GM18907 (cell line): ENCODE measurements at regions not wholly inside any gene's neighbourhood (a gene's known extent, or its start where the extent isn't known, plus 50 kb on each side); places are given as distances from the start of the nearest gene placed in this dataset.
"Not testable (repeated sequence)": the region's sequence is repeated elsewhere in the genome, so short reads cannot be mapped to it uniquely, and the experiment has no call there.

Experiments
- ATAC-seq: cut with Tn5 transposase; IDR thresholded peaks from one replicate; pipeline ENCODE4 v1.9.1; 2021; ENCODE audit warnings: mild to moderate bottlenecking, moderate library complexity; ENCODE audit not compliant: unreplicated experiment

DNA sequence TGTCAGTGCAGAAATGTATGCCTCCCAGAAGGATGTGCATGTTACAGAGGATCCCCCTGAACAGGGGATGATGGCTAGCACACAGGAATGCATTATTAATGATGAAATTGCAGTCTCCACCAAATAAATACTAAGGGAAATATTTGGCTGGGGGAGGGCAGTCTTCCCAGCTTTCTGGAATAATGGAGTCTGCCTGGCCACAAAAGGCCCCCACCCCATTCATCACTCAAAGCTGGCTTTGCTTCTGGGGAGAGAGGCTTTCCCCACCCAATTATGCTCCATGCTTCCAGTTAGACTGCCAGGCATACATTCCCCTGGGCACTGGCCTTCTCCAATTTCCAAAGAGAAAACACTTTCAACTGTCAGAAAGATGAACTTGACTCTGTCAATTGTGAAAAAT lies 302.7 kb downstream of the SIPA1L2 start:
- no peak for ATAC-seq

DNA sequence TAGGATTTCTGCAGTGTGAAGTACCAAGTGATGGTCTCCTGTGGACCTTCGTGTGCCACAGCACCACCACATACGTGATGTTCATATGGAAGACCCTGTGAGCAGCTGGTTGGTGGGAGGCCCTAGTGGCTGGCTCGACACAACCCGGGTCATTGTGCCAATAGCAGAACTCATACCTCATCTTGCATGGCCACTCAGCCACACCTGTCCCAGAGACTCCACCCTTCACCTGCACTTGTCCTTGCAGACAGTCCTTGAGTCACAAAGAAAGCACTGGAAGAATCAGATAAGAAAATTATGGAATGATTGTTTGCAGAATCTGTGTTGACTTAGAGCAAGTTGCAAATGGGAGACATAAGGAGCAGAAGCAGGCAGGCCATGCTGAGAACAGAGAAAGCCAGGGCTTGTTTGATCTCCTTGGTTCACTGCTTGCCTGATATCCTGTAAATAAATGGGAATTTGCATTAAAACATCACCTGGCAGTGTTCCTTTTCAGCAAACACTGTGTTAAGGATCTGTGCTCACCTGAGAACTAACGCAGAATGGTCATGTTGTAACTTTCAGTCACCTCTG lies 307.7 kb downstream of the SIPA1L2 start:
- ATAC-seq, result no peak

DNA sequence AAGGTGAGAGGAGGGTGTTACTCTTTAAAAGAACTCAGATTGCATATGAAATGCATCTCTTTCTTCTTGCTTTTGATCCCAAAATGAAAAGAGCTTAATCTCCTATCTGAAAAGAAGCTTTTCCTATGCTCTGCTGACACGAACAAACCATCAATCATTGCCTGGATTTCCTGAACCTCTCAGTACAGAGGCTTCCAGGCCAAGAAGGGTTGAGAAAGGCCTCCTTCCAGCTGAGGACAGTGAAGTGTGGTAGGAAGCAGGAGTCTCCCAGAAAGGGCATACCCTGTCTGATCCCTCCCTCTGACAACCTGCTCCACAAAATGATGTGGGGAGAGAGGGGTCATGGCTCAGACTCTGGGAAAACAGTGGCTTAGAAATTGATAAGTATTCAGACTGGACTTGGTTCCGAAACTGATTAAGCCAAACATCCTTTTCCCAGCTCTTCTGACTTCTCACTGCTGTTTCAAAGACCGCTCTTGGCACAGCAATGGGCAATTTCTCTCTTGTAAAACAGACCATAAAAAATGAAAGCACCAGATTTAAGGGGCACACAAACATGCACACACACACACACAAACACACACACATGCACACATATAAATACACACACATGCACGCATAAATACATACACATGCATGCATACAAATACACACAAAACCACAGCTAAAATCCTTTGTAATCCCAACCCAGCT lies 310.3 kb downstream of the SIPA1L2 start:
- ATAC-seq, result no peak

DNA sequence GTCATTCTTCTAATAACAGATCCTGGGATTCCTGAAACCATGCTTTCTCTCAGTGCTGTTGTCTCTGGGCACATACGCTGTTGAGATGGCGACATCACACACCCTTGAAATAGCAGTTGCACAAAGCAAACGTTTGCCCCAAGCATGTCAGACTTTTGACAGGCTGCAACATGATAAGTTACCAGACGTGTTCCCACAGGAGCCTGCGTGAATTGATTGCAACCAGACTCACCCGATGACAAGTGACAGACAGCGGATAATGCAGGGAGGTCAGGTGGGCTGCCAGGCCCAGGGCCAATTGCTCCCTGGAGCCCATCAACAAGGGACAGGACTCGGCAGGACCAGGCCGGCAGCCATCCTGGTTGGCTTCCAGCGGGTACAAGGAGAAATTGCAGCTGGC lies 310.9 kb downstream of the SIPA1L2 start:
- no peak for ATAC-seq

DNA sequence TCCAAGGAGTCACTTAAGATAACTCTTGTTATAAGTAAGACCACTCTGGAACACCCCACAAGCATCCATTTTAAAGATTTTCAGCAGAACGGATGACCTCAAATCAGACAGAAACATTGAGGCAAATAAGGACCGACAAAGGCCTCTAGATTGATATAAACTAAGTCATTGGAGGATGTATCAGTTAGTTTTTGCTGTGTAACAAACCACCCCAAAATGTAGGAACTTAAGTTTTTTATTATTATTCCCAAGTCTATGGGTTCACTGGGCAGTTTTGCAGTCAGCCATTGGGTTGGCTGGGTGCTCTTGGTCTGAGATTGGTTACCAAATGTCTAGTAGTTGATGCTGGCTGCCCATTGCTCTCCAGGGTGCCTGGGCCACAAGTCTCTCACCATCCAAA lies 311.8 kb downstream of the SIPA1L2 start:
- ATAC-seq, result no peak

DNA sequence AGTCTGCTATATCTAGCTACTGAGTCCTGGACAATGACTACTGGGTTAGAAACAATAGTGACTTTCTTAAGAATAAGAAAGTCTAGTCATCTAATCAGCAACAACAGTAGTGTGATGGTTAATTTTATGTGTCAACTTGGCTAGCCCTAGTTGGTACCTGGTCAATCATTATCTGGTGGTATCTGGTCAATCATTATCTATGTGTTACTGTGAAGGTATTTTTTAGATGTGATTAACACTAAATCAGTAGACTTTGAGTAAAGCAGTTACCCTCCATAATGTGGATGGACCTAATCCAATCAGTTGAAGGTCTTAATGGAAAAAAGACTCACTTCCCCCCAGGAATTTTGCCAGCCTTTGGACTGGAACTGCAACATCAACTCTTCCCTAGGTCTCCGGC lies 312.6 kb downstream of the SIPA1L2 start:
- no peak for ATAC-seq

DNA sequence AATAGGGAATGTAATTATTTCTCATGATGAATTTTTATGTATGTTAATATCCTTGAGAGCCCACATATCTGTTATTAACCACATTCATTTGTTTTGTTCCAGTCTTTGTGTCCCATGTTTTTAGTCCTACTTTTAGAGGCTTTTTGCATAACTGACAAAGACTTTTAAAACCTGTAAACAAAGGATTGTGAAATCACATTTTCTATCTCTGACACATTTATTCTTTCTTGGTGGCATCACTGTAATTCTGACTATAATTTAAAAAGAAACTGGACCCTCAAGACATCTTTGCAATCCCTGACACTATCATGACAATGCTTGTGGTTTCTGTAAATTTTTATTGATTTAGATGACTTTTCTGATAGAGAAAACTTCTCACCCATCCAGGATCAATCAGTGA lies 313.1 kb downstream of the SIPA1L2 start:
- no peak for ATAC-seq

DNA sequence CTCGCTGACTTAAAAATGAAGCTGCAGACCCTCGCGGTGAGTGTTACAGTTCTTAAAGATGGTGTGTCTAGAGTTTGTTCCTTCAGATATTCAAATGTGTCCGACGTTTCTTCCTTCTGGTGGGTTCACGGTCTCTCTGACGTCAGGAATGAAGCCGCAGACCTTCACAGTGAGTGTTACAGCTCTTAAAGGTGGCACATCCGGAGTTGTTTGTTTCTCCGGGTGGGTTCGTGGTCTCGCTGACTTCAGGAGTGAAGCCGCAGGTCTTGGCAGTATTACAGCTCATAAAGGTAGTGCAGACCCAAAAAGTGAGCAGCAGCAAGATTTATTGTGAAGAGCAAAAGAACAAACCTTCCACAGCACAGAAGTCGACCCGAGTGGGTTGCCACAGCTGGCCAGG lies 316.1 kb downstream of the SIPA1L2 start:
- ATAC-seq, result not testable (repeated sequence)

DNA sequence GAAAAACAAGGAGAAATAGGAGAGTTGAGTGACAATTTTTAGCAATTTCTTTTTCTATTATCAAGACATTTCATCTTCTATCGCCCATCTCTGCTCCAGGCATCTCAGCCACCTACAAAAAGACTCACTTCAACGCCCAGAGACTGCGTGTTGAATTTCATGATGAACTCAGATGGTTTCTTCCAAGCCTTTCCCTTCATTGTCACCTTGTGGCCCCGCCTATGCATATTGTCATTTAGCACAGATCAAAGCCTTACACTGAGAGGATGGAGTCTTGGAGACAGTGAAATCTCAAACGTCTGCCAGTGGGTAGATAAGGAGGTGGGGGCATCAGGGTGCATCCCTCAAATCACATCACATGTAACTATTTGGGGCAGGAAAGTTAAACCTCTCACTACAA lies 319.4 kb downstream of the SIPA1L2 start:
- ATAC-seq, result no peak

DNA sequence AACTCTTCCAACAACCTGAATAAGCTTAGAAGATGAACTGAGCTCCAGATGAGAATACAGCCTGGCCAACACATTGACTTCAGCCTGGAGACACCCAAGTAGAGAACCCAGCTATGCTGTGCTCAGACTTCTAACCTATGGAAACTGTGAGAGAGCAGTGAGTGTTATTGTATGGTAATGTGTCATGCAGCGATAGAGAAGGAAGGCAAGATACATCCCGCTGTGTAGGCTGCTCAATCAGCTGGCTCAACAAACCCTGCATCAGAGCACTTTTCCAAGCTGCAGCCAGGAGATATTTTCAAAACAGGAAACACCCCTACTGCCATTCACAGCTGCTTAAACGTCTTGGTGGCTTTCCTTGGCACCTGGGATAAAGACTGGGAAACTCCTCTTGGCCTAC lies 321.3 kb downstream of the SIPA1L2 start:
- ATAC-seq, result no peak

DNA sequence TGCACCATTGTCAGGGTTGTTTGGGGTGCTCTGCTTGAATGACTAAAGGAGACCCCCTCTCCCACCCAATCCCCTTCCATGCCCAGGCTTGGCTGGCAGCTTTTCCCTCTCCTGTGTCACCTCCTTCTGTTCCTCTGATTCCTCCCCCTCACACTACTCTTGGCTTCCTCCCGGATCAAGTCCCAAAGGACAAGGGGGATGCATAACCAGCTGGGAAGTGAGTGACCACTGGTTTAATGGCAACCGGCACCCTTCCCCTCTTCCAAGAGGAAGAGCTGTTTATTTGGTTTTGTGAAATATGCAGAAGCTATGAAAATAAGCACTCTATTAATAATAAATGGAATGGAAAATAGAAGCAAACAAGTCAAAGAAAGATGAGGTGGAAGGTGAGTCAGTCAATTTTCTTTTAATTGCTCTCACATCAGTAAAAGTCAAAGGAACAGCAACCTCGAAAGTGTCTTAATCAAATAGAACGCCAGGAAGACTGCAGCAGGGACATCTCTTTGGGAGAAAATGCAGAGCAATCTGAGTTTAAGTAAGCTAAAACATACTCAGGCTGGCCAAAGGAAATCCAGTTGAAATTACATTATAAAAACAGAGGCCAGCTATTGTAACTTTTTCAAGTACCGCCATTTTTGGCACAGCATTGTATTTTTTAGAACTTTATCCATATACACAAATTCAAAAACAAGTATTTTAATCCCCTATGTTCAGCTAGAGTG lies 322.5 kb downstream of the SIPA1L2 start:
- no peak for ATAC-seq

DNA sequence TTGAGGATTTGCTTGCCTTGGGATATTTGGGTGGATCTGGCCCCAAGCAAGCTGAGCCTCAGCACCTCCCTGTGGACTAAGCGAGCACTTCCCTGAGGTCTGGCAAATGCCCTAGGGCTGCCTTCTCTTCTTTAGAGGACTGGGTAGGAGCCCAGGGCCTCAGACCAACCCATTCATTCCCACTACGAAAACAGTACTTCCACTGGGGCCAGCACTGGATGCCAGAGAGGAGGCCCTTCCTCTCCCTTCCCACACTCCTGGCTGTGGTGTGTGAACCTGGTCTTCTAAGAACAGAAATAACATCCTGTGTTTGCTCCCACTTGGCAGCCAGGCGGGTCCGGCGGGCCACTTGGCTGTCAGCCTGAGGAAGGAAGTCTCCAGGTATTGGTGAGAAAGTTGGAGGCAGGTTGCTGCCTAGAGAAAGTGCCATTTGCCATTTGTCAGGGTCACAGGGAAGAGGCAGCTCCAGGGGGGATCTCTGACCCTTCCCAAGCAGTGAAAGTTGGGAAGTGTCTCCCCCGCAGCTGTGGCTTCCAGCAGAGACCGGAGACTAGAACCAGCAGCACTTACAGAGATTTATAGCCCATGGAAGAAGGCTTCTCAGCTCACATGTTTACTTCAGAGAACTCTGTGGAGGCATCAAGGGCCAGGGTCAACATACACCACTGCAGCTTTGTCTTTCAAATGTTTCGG lies 323.5 kb downstream of the SIPA1L2 start:
- no peak for ATAC-seq

DNA sequence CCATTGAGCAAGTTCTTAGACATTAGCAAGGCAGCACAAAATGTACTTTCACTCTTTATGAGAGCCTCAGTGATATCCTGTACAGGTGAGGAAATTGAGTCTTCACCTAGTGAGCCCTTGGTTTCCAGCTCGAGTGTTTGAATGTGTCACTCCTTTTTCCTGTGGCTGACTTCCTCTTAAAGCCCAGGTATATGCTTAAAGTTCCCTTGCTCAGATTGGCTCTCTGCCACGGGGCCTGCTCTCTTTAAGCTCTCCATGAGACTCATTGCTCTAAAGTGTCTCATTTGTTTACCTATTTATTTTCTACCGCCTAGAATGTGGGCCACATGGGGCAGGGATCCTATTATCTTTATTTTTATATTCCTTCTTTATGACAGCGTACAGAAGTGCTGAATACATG lies 324.9 kb downstream of the SIPA1L2 start:
- ATAC-seq, result no peak

DNA sequence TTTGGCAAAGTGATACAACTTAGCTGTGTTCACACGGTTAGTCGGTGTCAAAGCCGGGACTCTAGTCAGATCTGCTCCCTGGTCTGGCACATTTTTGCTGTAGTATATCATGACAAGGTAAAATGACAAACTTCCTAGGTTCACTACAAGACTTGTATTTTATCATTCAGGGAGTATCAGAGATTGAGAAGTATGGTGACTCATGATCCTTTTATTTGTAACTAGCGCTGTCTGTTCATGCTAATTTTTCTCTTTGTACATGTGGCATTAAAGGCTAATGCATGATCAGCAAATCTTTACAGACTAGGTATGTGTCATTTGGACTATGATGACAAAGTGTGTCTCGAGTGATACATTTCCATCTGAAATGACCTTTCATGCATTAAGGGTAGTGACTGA lies 326.7 kb downstream of the SIPA1L2 start:
- no peak for ATAC-seq

DNA sequence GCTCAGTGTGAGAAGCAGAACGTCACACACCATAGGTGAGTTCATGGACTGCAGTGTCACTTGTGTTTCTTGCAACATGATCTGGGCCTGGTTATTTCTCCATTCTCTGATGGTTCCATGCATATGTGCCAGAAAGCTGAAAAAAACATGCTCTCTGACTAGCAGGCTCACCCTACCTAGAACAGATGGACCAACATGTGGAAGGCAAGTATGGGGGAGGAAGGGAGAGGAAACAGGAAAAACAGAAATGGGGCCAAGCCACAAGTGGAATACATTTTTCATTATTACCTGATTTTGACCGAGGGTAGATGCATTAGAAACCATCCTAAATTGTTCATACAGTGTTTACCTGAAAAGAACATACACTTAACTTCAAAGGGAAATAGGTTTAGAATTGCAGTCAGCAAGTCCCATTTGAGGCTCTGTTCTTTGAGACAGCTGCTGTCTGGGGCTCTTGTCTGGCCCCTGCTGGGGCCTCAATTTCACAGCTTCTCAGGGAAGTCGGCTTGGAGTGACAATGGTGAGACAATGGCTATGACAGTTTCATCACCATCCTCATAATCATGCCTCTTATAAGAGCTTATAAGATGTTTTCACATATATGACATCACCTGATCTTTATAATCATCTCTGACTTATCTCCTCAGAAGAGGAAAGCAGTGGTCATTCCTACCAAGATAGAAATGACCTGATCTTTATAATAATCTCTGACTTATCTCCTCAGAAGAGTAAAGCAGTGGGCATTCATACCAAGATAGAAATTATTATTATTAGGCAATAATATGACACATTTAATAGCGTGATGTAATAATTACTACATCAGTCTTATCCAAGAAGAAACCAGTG lies 327.3 kb downstream of the SIPA1L2 start:
- no peak for ATAC-seq

DNA sequence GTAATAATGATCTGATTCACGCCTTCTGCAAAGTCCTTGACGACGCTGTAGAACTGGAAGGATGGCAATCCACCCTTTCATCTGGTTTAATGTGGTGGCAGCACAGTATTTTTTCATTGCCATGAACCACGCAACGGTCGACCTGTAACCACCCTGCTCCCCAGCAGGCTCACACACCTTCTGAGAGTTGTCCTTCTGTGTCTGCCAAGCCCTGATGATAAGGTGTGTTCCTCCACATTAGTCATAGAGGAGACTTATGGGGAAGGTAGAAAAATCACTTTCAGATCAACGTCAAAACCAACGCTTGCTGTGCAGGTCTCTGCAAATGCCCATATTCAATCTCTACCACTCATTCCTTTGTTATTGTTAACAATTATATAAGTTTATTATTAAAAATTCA lies 328.7 kb downstream of the SIPA1L2 start:
- no peak for ATAC-seq

DNA sequence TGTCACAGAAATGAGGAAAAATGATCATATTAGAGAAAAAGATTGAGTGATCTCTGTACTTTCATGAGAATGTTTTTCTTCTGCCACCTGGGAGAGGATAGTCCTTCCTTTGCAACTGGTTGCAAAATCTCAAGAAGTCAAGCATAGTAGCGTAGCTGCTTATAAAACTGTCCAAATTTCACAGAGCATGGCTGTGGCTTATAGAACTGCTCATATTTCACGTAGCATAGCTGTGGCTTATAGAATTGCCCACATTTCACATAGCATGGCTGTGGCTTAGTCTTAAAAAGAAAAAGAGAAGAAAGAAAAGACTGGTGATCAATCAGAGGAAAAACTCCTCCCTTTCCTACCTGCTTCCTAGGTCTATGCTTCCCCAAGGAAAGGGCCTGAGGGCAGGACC lies 329.5 kb downstream of the SIPA1L2 start:
- ATAC-seq, result no peak

DNA sequence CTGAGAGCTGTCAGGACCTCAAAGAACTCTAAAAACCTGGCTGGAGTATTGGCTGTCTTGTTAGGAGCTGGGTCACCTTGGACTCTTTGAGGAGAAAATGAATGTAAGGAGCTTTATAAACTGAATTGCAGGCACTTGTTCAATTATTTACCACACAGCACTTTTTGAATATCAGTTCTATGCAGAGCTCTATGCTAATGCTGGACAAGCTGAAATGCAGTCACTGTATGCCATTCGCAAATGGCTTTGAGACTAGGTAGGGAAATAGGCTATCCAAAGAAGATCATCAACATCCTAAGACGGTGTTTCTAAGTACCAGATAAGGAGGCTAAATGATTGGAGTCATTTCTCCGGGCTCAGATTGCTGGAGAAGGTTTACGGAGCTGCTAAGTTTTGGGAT lies 333.5 kb downstream of the SIPA1L2 start:
- ATAC-seq, result no peak

DNA sequence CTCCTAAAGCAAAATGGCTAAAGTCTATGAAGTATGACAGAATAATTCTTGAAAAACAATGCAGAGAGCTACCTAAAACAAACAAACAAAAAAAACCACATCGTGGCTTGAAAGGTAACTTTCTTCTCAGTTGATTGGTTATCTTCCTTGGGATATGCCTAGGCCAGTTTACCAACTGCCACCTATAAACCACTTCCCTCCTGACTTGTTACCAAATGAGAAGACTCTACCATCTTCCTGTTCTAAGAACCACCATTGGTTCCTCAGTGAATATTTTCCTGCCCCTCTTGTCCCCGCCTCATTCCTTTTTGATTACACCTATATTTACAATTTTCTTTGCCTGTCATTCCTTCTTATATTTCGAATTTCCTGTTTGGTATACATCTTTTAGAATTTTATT lies 336.6 kb downstream of the SIPA1L2 start:
- no peak for ATAC-seq

DNA sequence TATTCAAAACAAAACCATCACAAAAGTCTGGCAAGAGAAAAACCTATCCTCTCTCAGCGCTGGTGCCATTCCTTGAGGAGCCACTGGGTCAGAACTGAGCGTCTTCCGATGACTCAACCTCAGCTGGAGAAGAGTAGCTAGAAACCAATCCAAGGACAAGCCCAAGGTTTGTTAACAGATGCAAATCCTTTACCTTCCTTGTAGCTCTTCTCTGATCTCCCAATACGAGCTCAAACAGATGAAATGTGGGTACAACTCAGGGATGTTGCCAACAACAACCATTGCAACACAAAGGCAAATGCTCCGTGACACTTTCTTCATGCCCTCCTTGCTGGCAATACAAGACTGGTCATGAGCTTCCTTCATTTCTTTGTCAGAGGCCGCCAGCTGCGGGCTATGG lies 337.1 kb downstream of the SIPA1L2 start:
- ATAC-seq, result no peak

DNA sequence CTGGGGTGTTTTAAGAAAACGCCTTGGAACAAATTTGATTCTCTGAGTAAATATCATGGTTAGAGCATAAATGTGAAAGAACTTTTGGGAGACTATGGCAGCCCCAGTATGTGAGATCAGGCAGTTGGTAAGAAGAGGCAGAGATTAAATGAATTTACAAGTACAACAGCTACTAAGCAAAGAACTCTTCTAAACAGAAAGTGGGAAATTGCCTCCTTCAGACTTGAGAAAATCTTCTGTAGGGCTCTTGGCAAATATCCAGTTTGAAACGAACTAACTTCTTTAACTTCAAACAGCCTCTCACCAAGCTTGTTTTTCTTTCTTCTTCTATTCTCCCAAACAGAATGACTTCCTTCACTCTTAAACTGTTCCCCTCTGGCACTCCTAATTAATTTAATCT lies 337.7 kb downstream of the SIPA1L2 start:
- ATAC-seq, result no peak
